Neural progenitor cell (in vitro differentiated cells): ENCODE measurements at regions not wholly inside any gene's neighbourhood (a gene's known extent, or its start where the extent isn't known, plus 50 kb on each side); places are given as distances from the start of the nearest gene placed in this dataset.

ENCODE experiments used
- CTCF ChIP-seq: fragments of 200-600 bp; sonication (generic); IDR thresholded peaks from 2 replicates; pipeline ENCODE4 v1.5.1; 2017; ENCODE audit warnings: antibody characterized with exemption, mild to moderate bottlenecking
- EZH2phosphoT487 ChIP-seq: fragments of 200-600 bp; sonication (generic); IDR thresholded peaks from 2 replicates; pipeline ENCODE4 v1.6.1; 2017; ENCODE audit warnings: antibody characterized with exemption

DNA sequence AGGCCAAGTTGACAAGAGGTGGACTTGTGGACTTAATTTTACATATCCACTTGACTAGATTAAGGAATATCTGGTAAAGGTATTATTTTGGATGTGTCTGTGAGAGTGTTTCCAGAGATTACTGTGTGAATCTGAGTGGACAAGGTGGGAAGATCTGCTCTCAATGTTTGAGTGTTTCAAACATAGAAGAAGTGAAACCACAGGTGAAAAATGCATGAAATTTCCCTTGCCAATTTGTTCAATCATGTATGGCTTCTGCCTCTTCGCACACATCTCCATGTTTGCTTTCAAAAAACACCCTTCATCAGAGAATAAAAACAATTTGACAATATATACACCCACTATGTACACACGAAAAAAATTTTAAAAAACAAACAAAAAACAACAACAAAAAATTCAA is 152.7 kb downstream of the SALL1 start:
- TF ChIP-seq CTCF (no peak), EZH2phosphoT487 (no peak)
